CD4-positive, alpha-beta T cell treated with Interleukin-17A for 4 hours (primary cell): ENCODE measurements at regions not wholly inside any gene's neighbourhood (a gene's known extent, or its start where the extent isn't known, plus 50 kb on each side); places are given as distances from the start of the nearest gene placed in this dataset.

Experiments used
- DNase-seq: peaks from one replicate; pipeline ENCODE4 v3.0.0-alpha.2; 2020; ENCODE audit warnings: mixed read lengths

DNA sequence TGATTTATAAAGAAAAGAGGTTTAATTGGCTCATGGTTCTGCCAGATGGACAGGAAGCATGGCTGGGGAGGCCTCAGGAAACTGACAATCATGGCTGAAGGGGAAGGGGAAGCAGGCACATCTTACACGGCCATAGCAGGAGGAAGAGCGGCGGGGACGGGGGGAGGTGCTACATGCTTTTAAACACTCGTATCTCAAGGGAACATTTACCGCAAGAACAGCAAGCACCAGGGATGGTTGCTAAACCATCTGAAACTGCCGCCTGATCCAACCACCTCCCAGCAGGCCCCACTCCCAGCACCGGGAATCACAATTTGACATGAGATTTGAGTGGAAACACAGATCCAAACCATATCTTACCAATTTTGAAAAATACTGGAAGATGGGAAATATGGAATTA is 362.8 kb downstream of the FBXO15 start:
- DNase-seq: no peak

GRCh38 chr18:73782405-73782804 is 365.2 kb downstream of the FBXO15 start:
- DNase-seq: no peak

GRCh38 chr18:73780218-73780617 is 367.4 kb downstream of the FBXO15 start:
- DNase-seq: no peak

DNA sequence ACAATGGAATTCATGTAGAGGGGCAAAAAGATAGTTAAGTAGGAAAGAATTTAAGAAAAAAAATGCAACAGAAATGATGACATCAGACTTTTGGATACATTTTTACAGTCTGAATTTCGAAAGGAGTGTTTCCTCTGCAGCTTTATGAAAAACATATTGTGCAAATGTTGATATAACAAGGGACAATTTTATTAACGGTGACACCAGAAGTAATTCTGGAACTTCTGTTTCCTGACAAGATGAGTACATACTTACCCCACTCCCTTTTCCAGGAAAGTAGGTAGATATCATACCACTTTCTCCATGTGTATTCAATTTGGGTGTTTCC is 369.6 kb downstream of the FBXO15 start:
- DNase-seq: no peak

DNA sequence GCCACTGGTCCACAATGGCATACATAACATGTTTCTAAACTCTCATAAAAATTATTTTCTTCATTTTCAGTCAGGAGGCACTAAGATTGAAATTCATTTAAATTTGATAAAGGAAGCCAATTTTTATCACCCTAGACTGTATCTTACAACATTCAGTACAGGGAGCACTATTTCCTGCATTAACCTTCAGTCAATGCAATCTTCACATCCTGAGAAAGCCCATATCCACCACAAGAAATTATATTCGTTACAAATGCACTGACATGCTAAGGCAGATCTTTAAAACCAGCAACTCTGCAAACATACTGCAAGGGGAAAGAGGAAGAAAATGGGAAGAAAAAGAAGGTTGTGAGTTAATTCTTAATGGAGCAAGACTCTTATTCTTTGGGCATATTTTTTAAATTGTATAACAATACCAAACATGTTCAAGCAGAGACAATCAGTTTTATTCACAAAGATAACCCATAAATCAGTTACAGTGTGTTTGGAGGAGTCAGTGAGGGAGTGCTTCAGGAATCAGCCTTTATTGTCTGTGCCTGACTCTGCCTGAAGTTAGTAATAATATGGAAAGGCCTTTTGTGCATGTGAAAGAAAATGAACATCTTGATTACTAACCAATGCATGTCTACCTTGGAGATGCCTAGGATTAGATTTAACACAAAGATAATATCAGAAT is 370.1 kb downstream of the FBXO15 start:
- no peak for DNase-seq

DNA sequence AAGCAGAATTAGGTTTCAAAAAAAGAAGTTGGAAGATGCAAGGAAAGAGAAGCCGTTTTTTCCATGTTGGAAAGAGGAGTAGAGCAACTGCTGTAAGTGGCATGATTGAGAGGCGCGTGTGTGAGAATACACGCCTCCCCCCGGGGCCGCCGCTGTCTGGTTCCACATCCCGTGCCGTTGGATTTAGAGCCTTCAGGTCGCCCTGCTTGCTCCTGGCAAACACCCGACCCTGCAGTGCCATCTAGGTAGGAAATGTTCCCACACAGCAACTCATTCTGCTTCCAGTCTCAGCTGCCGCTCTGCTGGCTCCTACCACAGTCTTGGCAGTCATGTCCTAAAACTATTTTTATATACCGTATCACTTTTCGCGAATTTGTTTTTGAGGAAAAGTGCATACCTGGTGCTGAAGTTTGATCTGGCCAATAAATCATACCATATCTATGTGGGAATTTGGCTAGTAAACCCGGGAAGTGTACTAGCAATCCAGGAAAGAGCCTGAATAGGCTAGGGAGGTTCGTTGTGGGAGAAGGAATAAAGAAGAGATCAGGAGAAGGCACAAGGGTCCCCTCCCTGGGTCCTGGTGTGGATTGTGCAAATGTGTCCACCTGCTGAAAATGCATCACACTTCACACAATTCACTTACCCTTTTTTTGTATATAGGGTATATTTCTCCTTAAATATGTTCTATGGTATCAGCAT is 372.7 kb downstream of the FBXO15 start:
- DNase-seq: no peak

- DNase-seq: no peak
Observed at GRCh38 chr18:73768043-73768442, 379.6 kb downstream of the FBXO15 start.

DNA sequence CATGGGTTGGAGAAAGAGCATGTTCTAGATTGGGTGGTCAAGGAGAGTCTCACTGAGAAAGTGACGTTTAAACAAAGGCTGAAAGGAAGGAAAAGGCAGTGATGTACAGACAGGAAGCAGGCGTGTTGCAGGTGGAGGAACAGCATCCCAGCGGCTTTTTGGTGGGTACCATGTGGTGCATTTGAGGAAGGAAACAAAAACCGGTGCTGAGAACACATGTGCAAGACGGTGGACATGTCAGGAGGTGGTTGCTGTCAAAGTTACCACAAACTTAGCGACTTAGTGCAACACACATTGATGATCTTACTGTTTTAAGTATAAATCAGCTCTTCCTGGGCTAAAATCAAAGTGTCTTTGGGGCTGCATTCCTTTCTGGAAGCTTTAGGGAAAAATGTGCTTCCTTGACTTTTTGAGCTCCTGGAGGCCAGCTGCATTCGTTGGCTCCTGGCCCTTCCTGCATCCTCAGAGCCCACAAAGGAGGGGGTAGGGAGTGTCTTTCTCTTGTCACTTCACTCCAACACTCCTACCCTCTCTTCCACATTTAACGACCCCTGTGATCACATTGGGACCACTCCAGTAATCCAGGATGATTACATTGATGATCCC is 380.6 kb downstream of the FBXO15 start:
- no peak for DNase-seq

DNA sequence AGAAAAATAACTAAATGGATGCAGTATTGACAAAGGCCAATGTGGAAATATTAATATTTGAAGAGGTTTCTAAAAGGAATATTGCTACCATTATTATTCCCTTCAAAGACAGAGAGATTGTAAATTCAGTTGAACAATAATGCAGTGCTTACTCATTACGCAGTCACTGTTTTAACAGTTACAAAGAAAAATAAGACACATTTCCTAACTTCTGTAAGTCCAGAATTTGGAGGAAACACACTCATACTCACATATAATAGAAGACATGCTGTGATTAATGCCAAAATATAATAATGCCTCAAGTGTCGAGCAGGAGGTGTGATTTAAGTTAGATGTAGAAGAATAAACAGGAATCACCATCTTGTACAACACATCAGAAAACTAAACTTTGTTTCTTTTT is 389.2 kb downstream of the FBXO15 start:
- DNase-seq: no peak

DNA sequence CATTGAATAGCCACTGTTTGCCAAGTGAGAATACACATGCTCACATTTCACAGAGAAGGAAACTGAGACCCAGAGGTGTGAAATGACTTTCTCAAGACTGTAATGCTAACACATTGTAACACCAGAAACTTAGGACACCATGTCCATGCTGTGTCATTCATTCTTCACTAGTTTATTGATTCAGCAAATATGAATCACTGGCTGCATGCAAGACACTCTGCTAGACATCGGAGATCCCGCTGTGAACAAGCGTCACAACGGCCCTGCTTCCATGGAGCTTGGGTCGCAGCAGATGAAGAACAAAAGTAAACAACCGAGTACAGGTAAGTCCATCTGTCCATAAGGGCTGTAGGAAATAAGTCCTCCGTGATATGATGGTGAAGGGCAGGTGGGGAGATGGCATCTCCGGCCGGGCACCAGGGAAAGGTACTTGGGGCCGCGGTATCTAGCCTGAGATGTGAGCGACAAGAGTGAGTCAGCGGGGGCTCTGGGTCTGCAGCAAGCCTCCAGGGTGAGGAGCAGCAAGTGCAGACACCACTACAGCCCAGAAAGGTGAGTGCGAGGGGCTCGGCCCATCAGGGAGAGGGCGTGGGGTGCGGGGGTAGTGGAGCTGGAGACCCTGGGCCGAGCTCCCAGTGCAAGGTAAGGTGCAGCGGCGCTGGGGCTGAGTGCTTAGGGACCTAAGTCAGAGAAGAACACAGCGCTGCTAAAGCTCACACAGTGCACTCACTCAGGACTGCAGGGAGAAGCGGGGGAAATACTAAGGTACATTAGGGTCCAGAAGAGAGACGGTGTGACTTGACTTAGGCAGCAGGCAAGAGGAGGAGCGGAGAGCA is 391.2 kb downstream of the FBXO15 start:
- DNase-seq: no peak

GRCh38 chr18:73752965-73753364 is 394.7 kb downstream of the FBXO15 start:
- no peak for DNase-seq

GRCh38 chr18:73752546-73752945 is 395.1 kb downstream of the FBXO15 start:
- DNase-seq: no peak

- no peak for DNase-seq
Observed at GRCh38 chr18:73750052-73750451, 397.6 kb downstream of the FBXO15 start.

DNA sequence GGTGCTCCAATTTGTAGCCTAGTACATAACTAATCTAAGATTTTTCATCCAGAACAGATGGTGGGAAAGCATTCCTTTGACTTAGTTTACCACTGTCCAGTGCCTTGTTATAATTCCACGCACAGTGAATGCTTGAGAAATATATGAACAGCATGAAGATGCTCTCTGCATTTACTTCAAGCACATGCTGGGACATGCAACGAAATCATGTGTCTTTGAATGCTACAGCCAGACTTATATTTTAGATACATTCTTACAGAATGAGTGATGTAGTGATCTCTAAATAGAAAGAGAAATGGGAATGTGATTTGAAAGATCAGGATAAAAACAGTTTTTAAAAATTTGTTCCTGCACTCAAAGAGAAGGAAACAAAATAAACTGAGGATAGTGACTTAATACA is 398.3 kb downstream of the FBXO15 start:
- no peak for DNase-seq

- DNase-seq: no peak
Observed at GRCh38 chr18:73748731-73749130, 398.9 kb downstream of the FBXO15 start.

- DNase-seq: no peak
Observed at GRCh38 chr18:73746101-73746500, 401.5 kb downstream of the FBXO15 start.

DNA sequence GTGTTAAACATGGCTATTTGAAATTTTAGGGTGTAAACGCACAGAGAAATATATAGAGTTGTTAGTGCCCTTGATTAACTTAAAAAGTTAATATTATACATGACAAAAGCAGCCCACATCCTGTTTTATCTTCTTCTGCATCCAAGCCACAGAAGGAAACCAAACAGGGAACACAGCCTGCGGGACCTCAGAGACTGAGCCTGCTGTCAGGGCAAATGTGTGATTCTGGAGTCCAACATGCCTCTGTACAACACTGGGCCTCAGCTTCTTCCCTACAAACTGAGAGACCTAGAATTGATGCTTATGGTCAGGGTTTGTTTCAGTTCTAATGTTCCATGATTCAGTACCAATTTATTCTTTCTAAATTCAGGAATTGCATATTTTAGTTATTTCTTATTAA is 404.7 kb downstream of the FBXO15 start:
- no peak for DNase-seq

- DNase-seq: no peak
Observed at GRCh38 chr18:73741946-73742345, 405.7 kb downstream of the FBXO15 start.

GRCh38 chr18:73739098-73739497 is 408.5 kb downstream of the FBXO15 start:
- DNase-seq: no peak

DNA sequence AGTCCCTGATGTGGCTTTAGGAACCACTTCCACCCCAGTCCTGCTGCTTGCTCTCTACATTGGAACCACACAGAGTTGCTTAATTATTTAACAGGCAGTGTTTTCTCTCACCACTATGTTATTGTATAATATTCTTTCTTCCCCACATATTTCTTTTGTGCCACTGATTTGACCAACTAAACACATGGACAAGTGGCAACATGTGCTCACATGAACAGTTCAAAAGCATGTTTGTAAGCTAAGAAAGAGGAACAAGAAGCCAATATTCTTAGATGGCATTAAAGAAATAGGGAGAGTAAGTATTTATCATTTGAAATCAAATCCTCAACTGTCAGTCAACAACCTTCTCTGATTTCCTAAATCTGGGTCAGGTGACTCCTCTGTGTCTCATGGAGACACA is 409.6 kb downstream of the FBXO15 start:
- DNase-seq: no peak

GRCh38 chr18:73735836-73736235 is 411.8 kb downstream of the FBXO15 start:
- DNase-seq: no peak

DNA sequence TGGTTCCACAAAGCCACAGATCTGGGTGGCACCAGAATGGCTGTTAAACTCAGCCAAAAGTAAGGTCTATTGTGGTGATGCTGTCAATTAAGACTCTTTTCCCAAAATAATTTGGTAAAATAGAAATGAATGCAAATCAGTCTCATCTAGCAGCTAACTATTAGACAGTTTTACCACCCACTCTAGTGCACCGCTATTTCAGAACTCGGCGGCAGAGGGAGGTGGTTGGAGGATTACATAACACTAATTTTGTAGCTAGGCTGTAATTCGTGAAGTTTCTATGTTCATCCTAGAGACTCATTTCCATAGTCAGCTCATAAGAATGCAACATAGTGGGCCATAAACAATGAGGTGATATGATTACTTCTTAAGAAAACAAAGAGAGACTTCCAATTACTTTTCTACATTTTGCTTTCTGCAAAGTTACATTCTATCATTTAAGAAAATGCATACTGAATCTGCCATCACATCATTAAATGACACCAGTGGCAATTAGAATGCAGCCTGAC is 413.8 kb downstream of the FBXO15 start:
- no peak for DNase-seq

- no peak for DNase-seq
Observed at GRCh38 chr18:73733376-73733775, 414.3 kb downstream of the FBXO15 start.
